HCT116 (cell line): ENCODE measurements at regions not wholly inside any gene's neighbourhood (a gene's known extent, or its start where the extent isn't known, plus 50 kb on each side); places are given as distances from the start of the nearest gene placed in this dataset.

Experiments
- ATAC-seq: fragments of 200-7000 bp; cut with Tn5 transposase; 2 replicates; pipeline ENCODE4 v1.9.1; 2020; ENCODE audit warnings: mild to moderate bottlenecking, moderate library complexity
- BruUV-seq: library from RNA; stranded (reverse); fragments of 400-500 nt; replicated peaks from 2 replicates; lab custom pipeline; 2021; lab: Mats Ljungman, UMichigan
- CTCF ChIA-PET: fragments of 300-600 bp; sonication (Branson Sonifier 250); formaldehyde crosslinking; loops from one replicate; lab custom pipeline; 2021; ENCODE audit warnings: antibody characterized with exemption; lab: Charles Lee
- POLR2A ChIA-PET: fragments of 300-600, 350-600 bp; sonication (Branson Sonifier 250); formaldehyde crosslinking; loops from one replicate; lab custom pipeline; 2021; ENCODE audit warnings: antibody characterized with exemption; lab: Charles Lee
- RAD21 ChIA-PET, 2 experiments: fragments of 300-600 bp; sonication (Branson Sonifier 250); formaldehyde crosslinking; loops; one replicate each; lab custom pipeline; 2023; ENCODE audit warnings: low total read pairs in 2 of 2; ENCODE audit not compliant: uncharacterized antibody in 2 of 2, unreplicated experiment in 2 of 2, low non-redundant PET in 1 of 2; lab: Charles Lee
- DNase-seq: peaks from one replicate; pipeline ENCODE4 v3.0.0-alpha.2; 2010; ENCODE audit warnings: low read depth, low spot score
- H2AFZ ChIP-seq: fragments of 200-600 bp; shearing (Covaris generic), sonication (generic); 2 replicates; pipeline ENCODE4 v1.6.1; 2017; ENCODE audit warnings: low read depth, mixed run types, mixed read lengths, antibody characterized with exemption, low read length; ENCODE audit not compliant: poor library complexity, severe bottlenecking
- H3K27ac ChIP-seq: 2 replicates; pipeline ENCODE4 v1.5.1; 2012; ENCODE audit warnings: low read depth, low read length
- H3K27me3 ChIP-seq: fragments of 200-600 bp; sonication (generic); 2 replicates; pipeline ENCODE4 v1.6.1; 2016; ENCODE audit warnings: mixed run types, low read length, mixed read lengths; ENCODE audit not compliant: insufficient read depth
- H3K36me3 ChIP-seq, 2 experiments: fragments of 200-500 bp in 1 of 2; fragments of 200-600 bp in 1 of 2; sonication (Bioruptor generic) in 1 of 2; sonication (generic) in 1 of 2; 2 replicates each; pipeline versions ENCODE4 v1.5.1 to v1.6.1; 2014 to 2016; ENCODE audit warnings: low read length in 2 of 2, inconsistent platforms in 1 of 2, mixed read lengths in 1 of 2, mixed run types in 1 of 2; ENCODE audit not compliant: insufficient read depth in 2 of 2, control insufficient read depth in 1 of 2
- H3K4me1 ChIP-seq, 2 experiments: fragments of 200-600 bp in 1 of 2; sonication (generic) in 1 of 2; 2 replicates each; pipeline versions ENCODE4 v1.5.1 to v1.6.1; 2012 to 2017; ENCODE audit warnings: low read length in 2 of 2, inconsistent platforms in 1 of 2, mild to moderate bottlenecking in 1 of 2, mixed read lengths in 1 of 2, mixed run types in 1 of 2, moderate library complexity in 1 of 2; ENCODE audit not compliant: insufficient read depth in 2 of 2, control insufficient read depth in 1 of 2
- H3K4me2 ChIP-seq: fragments of 200-600 bp; sonication (generic); 2 replicates; pipeline ENCODE4 v1.6.1; 2017; ENCODE audit warnings: mixed run types, low read length, mixed read lengths
- H3K4me3 ChIP-seq, 2 experiments: fragments of 200-600 bp in 1 of 2; sonication (generic) in 1 of 2; replicated peaks in 1 of 2; 2 replicates each; pipeline ENCODE4 v1.5.1; 2011 to 2016; ENCODE audit warnings: low read length in 2 of 2, control low read depth in 1 of 2, low read depth in 1 of 2, mild to moderate bottlenecking in 1 of 2, mixed read lengths in 1 of 2, mixed run types in 1 of 2
- H3K79me2 ChIP-seq: fragments of 200-600 bp; sonication (generic); 2 replicates; pipeline ENCODE4 v1.6.1; 2017; ENCODE audit warnings: mild to moderate bottlenecking, mixed run types, low read length, moderate library complexity, mixed read lengths; ENCODE audit not compliant: insufficient read depth
- H3K9ac ChIP-seq: fragments of 200-600 bp; sonication (generic); 2 replicates; pipeline ENCODE4 v1.6.1; 2016; ENCODE audit warnings: low read length, mixed read lengths
- H3K9me2 ChIP-seq: fragments of 200-600 bp; sonication (generic), shearing (Covaris generic); 2 replicates; pipeline ENCODE4 v1.6.1; 2017; ENCODE audit warnings: mixed run types, mild to moderate bottlenecking, moderate library complexity; ENCODE audit not compliant: insufficient read depth
- H3K9me3 ChIP-seq, 2 experiments: fragments of 200-500 bp in 1 of 2; fragments of 200-600 bp in 1 of 2; sonication (Bioruptor generic) in 1 of 2; sonication (generic) in 1 of 2; 2 replicates each; pipeline ENCODE4 v1.6.1; 2014 to 2017; ENCODE audit warnings: low read length in 2 of 2, mixed read lengths in 2 of 2, inconsistent platforms in 1 of 2, low read depth in 1 of 2, mild to moderate bottlenecking in 1 of 2, mixed run types in 1 of 2, moderate library complexity in 1 of 2; ENCODE audit not compliant: control insufficient read depth in 1 of 2, insufficient read depth in 1 of 2
- H4K20me1 ChIP-seq: fragments of 200-600 bp; sonication (generic), shearing (Covaris generic); 2 replicates; pipeline ENCODE4 v1.6.1; 2017; ENCODE audit warnings: mixed run types, mild to moderate bottlenecking, moderate library complexity; ENCODE audit not compliant: insufficient read depth
- ATF3 ChIP-seq: IDR thresholded peaks from 2 replicates; pipeline ENCODE4 v1.6.1; 2012
- CBX3 ChIP-seq: IDR thresholded peaks from 2 replicates; pipeline ENCODE4 v1.6.1; 2012; ENCODE audit warnings: low read depth
- CEBPB ChIP-seq: IDR thresholded peaks from 2 replicates; pipeline ENCODE4 v1.6.1; 2012; ENCODE audit warnings: low read depth
- EGR1 ChIP-seq: IDR thresholded peaks from 2 replicates; pipeline ENCODE4 v1.6.1; 2012; ENCODE audit warnings: low read depth
- ELF1 ChIP-seq: IDR thresholded peaks from 2 replicates; pipeline ENCODE4 v1.6.1; 2012; ENCODE audit warnings: low read depth, borderline replicate concordance
- EZH2 ChIP-seq: fragments of 200-600 bp; sonication (generic); IDR thresholded peaks from 2 replicates; pipeline ENCODE4 v1.6.1; 2017; ENCODE audit warnings: antibody characterized with exemption, mixed run types
- POLR2AphosphoS5 ChIP-seq: IDR thresholded peaks from 2 replicates; pipeline ENCODE4 v1.6.1; 2011; ENCODE audit warnings: mild to moderate bottlenecking, low read depth, low read length, moderate library complexity
- TCF7L2 ChIP-seq: IDR thresholded peaks from 2 replicates; pipeline ENCODE4 v1.7.0; 2011; ENCODE audit warnings: borderline replicate concordance, inconsistent platforms; ENCODE audit not compliant: insufficient read depth, insufficient read length; ENCODE audit errors: extremely low read depth
- intact Hi-C: fragments of 100-400 bp; cut with micrococcal nuclease; formaldehyde crosslinking; loops from 2 replicates; pipeline ENCODE4 v1.10.0; 2022
- TF ChIP-seq, protein P1 (sequence below): IDR thresholded peaks from 2 replicates; pipeline ENCODE4 v1.6.1; 2012; ENCODE audit warnings: low read depth

DNA sequence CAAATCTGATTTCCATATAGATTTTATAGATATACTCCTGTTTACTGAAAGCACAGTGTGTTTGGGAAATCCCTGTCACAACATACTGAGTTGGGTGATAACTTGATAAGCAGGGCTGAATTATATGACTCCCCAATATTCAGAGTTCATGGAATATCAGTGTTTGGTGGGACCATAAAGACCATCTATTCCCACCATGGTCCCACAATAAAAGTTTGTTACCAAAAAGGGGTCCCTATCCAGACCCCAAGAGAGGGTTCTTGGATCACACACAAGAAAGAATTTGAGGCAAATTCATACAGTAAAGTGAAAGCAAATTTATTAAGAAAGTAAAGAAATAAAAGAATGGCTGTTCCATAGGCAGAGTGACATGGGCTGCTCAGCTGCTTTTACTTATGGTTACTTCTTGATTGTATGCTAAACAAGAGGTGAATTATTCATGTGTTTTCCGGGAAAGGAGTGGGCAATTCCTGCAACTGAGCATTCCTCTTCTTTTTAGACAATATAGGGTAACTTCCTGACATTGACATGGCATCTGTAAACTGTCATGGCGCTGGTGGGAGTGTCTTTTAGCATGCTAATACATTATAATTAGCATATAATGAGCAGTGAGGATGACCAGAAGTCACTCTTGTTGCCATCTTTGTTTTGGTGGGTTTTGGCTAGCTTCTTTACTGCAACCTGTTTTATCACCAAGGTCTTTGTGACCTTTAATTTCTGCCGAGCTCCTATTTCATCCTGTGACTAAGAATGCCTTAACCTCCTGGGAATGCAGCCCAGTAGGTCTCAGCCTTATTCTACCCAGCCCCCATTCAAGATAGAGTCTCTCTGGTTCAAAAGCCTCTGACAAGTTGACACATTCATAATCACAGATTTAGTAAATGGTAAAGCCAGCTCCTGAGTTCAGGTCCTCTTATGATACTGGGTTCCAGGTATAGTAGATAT is 240.6 kb upstream of the PDGFD start (continued):
- TF ChIP-seq ATF3: no peak
- no peak for TF ChIP-seq POLR2AphosphoS5
- TF ChIP-seq, protein P1, sequence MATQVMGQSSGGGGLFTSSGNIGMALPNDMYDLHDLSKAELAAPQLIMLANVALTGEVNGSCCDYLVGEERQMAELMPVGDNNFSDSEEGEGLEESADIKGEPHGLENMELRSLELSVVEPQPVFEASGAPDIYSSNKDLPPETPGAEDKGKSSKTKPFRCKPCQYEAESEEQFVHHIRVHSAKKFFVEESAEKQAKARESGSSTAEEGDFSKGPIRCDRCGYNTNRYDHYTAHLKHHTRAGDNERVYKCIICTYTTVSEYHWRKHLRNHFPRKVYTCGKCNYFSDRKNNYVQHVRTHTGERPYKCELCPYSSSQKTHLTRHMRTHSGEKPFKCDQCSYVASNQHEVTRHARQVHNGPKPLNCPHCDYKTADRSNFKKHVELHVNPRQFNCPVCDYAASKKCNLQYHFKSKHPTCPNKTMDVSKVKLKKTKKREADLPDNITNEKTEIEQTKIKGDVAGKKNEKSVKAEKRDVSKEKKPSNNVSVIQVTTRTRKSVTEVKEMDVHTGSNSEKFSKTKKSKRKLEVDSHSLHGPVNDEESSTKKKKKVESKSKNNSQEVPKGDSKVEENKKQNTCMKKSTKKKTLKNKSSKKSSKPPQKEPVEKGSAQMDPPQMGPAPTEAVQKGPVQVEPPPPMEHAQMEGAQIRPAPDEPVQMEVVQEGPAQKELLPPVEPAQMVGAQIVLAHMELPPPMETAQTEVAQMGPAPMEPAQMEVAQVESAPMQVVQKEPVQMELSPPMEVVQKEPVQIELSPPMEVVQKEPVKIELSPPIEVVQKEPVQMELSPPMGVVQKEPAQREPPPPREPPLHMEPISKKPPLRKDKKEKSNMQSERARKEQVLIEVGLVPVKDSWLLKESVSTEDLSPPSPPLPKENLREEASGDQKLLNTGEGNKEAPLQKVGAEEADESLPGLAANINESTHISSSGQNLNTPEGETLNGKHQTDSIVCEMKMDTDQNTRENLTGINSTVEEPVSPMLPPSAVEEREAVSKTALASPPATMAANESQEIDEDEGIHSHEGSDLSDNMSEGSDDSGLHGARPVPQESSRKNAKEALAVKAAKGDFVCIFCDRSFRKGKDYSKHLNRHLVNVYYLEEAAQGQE: no peak

GRCh38 chr11:104402812-104403521 is 239.0 kb upstream of the PDGFD start:
- BruUV-seq: no TSS peak
- CTCF ChIA-PET: no interaction called here
- H4K20me1 ChIP-seq: no peaks in the 10 kb centered on the region

More at GRCh38 chr11:104402812-104403521, 239.0 kb upstream of the PDGFD start:
- ChIA-PET RAD21 (no interaction called here), POLR2A (interaction anchor here (2.5 kb wide), 1 partner anchor 8 kb away, joined by 11 read pairs; no protein-coding TSS in a partner anchor)
- Histone ChIP-seq H3K27ac (no peak overlapping the region), H3K4me1 (peaks cover 0 to 17% of the 10 kb centered on the region in 2 experiments; a peak in 2 of 4 replicates), H3K9ac (no peak overlapping the region), H3K4me2 (no peak overlapping the region), H2AFZ (peak overlapping the region; percentile 48), H3K4me3 (no peak overlapping the region), H3K79me2 (no peaks in the 10 kb centered on the region), H3K9me3 (no peaks in the 10 kb centered on the region), H3K27me3 (no peaks in the 10 kb centered on the region), H3K9me2 (no peaks in the 10 kb centered on the region), H3K36me3 (no peaks in the 10 kb centered on the region)
- ATAC-seq: no peak
- TF ChIP-seq TCF7L2 (no peak), EZH2 (no peak), ELF1 (no peak), CEBPB (no peak), EGR1 (no peak), CBX3 (no peak)
- intact Hi-C loops: no loop called here
- DNase-seq: no peak
